Jurkat, Clone E6-1 (cell line): ENCODE measurements at regions not wholly inside any gene's neighbourhood (a gene's known extent, or its start where the extent isn't known, plus 50 kb on each side); places are given as distances from the start of the nearest gene placed in this dataset.
A peak's percentile ranks its signal among the peaks of the same experiment; 100 is the strongest.

Source experiments
- DNase-seq: peaks from one replicate; pipeline ENCODE4 v3.0.0-alpha.2; 2011; ENCODE audit warnings: low read depth, low spot score
- H3K4me3 ChIP-seq: 2 replicates; pipeline ENCODE4 v1.5.1; 2011; ENCODE audit warnings: mild to moderate bottlenecking, low read length, control low read depth, moderate library complexity

DNA sequence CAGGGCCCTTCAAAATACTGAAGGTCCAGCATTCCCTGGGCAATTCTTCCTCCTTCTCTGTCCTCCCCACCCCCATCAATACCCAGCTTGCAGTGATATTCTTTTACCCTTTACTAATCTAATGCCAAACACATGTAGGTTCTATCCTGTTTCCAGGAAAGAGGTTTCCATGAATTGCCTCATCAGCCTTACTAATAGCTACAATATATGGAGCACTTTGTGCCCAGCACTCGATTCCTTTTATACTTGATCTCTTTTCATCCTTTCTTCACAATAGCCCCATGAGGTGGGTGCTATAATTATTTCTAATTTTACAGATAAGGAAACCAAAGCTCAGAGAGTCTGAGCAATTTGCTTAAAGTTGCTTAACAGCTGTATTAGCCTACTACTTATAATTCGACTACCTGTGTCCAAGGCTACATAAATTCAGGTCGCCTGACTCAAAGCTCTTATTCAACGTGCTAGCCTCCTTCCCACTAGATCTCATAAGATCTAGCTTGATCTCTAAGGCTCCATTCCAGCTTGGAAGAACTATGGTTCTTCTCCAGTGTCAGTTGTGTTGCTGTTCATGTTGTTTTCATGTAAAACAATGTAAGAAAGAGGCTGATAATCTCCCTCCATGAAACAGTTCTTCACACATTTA lies 229.6 kb upstream of the PGRMC2 start:
- DNase-seq = no peak

DNA sequence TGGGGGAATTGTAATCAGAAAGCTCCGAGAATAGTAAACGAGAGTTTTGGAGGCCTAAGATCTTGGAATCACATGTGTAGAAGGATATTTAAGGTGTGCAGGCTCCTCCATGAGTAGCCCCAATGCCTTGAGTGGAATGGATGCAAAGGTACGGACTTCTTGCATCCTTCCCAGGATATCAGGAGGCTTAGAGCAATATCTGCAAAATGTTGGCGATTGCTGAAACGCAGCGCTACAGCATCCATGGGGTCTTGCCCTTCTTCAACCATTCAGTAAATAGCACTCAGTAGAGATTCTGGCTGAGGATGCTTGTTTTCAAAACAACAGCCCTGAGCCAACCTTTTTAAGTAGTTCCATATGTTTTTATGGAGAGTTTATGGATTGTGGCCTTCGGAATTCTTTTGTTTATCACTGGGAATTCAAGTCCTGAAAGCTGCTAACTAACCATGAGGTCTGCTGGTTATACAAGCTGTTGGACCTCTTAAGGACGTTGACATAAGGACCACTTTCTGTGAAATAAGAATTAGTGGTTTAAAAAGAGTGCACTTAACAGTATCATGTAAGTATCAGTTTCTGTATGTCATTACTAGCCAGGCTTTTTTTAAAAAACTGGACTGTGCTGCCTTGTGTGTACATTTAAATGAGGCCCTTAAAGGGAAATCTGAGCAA lies 228.8 kb upstream of the PGRMC2 start:
- no peak for DNase-seq
- no peak overlapping the region for H3K4me3 ChIP-seq

More for the DNA sequence above, 229.6 kb upstream of the PGRMC2 start:
- no peak overlapping the region for H3K4me3 ChIP-seq

GRCh38 chr4:128513664-128514484 lies 226.3 kb upstream of the PGRMC2 start:
- no peak for DNase-seq
- H3K4me3 ChIP-seq = no peak overlapping the region

DNA sequence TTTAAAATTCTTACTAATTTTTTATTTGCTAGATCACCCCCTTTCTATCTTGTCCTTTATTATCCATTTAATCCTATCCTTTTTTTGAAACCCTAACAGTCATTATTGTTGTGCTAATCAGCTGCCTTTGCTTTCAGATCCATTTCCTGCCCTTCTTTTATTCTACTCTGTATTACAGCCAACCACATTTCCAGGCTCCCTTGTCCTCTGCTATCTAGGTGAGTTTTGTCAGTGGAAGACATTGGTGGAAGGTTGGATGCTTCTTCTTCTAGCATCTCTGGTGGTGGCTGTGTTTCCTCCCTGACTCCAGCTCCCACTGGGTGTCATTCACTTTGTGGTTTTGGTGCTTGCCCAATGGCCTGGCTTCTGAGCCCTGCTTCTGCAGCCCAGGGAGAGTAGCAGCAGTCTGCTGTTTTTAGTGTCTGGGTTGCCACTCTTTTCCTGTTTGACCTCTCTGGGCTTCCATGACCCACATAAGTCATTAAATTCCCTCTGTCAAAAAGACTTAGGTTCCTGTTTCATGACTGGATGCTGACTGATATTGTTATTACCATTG lies 225.2 kb upstream of the PGRMC2 start:
- no peak for DNase-seq
- H3K4me3 ChIP-seq = no peak overlapping the region

GRCh38 chr4:128512161-128512560 lies 224.5 kb upstream of the PGRMC2 start:
- H3K4me3 ChIP-seq = no peak overlapping the region
- no peak for DNase-seq

GRCh38 chr4:128510850-128511249 lies 223.2 kb upstream of the PGRMC2 start:
- no peak for DNase-seq
- H3K4me3 ChIP-seq = no peak overlapping the region

DNA sequence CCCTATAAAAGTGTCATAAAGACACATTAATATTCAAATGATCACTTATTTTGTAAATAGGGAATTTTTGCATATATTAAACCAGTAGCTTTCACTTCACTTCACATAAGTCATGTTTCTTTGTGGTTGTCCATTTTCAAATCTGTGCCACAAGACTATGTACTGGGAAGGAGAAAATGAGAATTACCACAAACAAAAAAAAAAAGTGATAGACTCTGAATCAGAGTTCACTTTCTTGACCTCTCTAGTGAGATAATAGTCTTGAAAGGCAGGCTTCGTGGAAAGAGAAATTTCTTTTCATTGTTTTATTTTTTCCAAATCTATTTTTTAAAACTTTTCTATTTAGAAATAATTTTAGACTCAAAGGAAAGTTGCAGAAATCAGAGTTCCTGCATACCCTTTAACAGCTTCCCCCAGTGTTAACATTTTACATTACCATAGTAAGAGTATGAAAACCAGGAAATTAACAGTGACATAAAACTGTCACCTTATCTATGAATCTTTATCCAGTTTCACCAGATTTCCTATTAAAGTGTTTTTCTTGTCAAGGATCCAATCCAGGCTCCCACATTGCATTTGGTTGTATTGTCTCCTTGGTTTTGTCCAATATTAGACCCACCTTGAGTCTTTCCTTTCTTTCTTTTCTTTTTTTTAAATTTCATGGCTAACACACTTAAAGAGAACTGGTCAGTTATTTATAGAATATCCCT lies 215.4 kb upstream of the PGRMC2 start:
- no peak overlapping the region for H3K4me3 ChIP-seq
- DNase-seq = no peak

GRCh38 chr4:128501239-128501638 lies 213.6 kb upstream of the PGRMC2 start:
- no peak overlapping the region for H3K4me3 ChIP-seq
- no peak for DNase-seq

GRCh38 chr4:128488055-128488705 lies 200.6 kb upstream of the PGRMC2 start:
- H3K4me3 ChIP-seq = no peak overlapping the region

GRCh38 chr4:128484896-128485295 lies 197.3 kb upstream of the PGRMC2 start:
- H3K4me3 ChIP-seq = no peak overlapping the region
- DNase-seq = no peak

More at GRCh38 chr4:128488055-128488705, 200.6 kb upstream of the PGRMC2 start:
- DNase-seq = no peak

GRCh38 chr4:128483816-128484215 lies 196.2 kb upstream of the PGRMC2 start:
- peak; percentile 4 for DNase-seq
- H3K4me3 ChIP-seq = no peak overlapping the region

GRCh38 chr4:128483041-128483440 lies 195.4 kb upstream of the PGRMC2 start:
- no peak for DNase-seq
- no peak overlapping the region for H3K4me3 ChIP-seq

- no peak overlapping the region for H3K4me3 ChIP-seq
- DNase-seq = no peak
These were observed 194.3 kb upstream of the PGRMC2 start for GRCh38 chr4:128481752-128482480.

DNA sequence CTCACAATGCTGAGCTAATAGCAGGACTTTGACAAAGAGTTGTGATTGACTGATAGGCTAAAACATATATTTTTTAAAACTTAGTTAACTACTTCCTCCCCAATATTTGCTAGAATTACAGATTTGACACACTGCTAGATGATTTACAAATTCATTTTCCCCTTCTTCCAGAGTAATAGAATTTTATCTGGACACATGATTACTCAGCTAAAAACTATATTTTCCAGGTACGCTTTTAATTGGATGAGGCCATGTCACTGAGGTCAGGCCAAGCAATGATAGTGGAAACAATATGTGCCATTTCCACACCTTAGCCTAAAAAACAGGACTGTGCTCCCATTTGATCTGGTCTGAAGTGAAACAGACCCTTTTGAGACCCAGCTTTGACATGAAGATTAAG lies 193.3 kb upstream of the PGRMC2 start:
- no peak for DNase-seq
- H3K4me3 ChIP-seq = no peak overlapping the region

DNA sequence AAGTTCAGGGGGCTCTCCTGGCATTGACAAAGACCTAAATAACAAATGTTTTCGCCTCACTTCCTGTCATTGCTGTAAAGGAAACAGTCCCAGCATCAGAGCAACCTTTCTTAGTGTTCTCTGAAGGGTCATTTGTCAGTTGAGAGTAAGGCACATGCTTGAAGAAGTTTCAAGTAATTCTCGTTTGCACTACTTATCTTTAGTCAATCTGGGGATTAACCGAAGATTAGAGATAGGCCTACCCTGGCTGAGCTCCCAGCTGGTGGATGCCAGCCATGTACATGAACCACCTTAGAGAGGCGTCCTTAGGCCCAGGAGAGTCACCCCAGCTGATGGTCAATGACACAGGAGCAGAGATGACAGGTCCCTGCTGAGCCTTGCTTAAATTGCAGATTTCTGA lies 189.9 kb upstream of the PGRMC2 start:
- H3K4me3 ChIP-seq = no peak overlapping the region
- no peak for DNase-seq

DNA sequence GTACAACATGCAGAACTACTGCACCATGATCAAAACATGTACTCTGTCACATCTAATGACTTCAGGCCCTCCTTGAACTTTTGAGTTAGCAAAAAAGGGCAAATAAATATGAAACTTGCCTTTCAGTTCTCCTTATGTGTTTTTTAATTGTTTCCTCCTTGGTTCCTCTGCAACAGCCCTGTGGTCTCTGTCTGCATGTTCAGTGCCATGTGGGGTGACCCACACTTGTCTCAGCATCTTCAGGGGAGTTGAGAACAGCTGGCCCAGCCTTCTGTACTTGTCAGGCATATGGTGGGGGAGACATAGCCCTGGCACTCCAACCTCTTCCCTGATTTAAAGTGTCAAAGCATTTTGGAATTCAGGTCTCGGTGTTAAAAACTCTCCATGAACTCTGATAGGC lies 188.0 kb upstream of the PGRMC2 start:
- no peak for DNase-seq
- H3K4me3 ChIP-seq = no peak overlapping the region

GRCh38 chr4:128471576-128471975 lies 184.0 kb upstream of the PGRMC2 start:
- no peak for DNase-seq
- H3K4me3 ChIP-seq = no peak overlapping the region

GRCh38 chr4:128470492-128471053 lies 183.0 kb upstream of the PGRMC2 start:
- H3K4me3 ChIP-seq = no peak overlapping the region
- no peak for DNase-seq
